CD4-positive, CD25-positive, alpha-beta regulatory T cell (primary cell): ENCODE measurements at regions not wholly inside any gene's neighbourhood (a gene's known extent, or its start where the extent isn't known, plus 50 kb on each side); places are given as distances from the start of the nearest gene placed in this dataset.

ENCODE experiments used
- ATAC-seq, 2 donors: fragments of 150-1000 bp; cut with Tn5 transposase; one replicate each; pipeline ENCODE4 v1.10.0; 2021; ENCODE audit warnings: low read depth in 2 of 2, moderate number of reproducible peaks in 2 of 2, moderate library complexity in 1 of 2
- DNase-seq, 3 donors: peaks; one replicate each; pipeline versions ENCODE4 v3.0.0 to v3.0.0-alpha.2; 2012 to 2022; ENCODE audit warnings: mixed read lengths in 1 of 3
- H3K27ac ChIP-seq: one replicate; pipeline ENCODE4 v1.7.0; 2013; ENCODE audit warnings: mild to moderate bottlenecking, low read length; ENCODE audit not compliant: insufficient read depth, poor library complexity, severe bottlenecking
- H3K27me3 ChIP-seq: one replicate; pipeline ENCODE4 v1.7.0; 2013; ENCODE audit warnings: low read length; ENCODE audit not compliant: control insufficient read depth, insufficient read depth
- H3K36me3 ChIP-seq: one replicate; pipeline ENCODE4 v1.7.0; 2013; ENCODE audit warnings: mild to moderate bottlenecking, low read length, moderate library complexity; ENCODE audit not compliant: control insufficient read depth, insufficient read depth
- H3K4me1 ChIP-seq: 2 replicates; pipeline ENCODE4 v1.7.0; 2013; ENCODE audit warnings: mild to moderate bottlenecking, low read length; ENCODE audit not compliant: insufficient read depth, control insufficient read depth, poor library complexity, severe bottlenecking
- H3K4me3 ChIP-seq: one replicate; pipeline ENCODE4 v1.7.0; 2013; ENCODE audit warnings: low read depth, mild to moderate bottlenecking, low read length, moderate library complexity
- H3K9me3 ChIP-seq, 2 experiments: 1 replicate in 1 of 2; 2 replicates in 1 of 2; pipeline ENCODE4 v1.7.0; 2013; ENCODE audit warnings: low read length in 2 of 2, mild to moderate bottlenecking in 1 of 2, moderate library complexity in 1 of 2; ENCODE audit not compliant: control insufficient read depth in 2 of 2
- H3K27ac Mint-ChIP-seq, 3 donors: one replicate each; pipeline ENCODE4 v1.8.0; 2020 to 2022; ENCODE audit warnings: mild to moderate bottlenecking in 3 of 3, mixed read lengths in 3 of 3, moderate library complexity in 2 of 3
- H3K27me3 Mint-ChIP-seq: one replicate; pipeline ENCODE4 v1.8.0; 2022; ENCODE audit warnings: mild to moderate bottlenecking, mixed read lengths
- H3K36me3 Mint-ChIP-seq: one replicate; pipeline ENCODE4 v1.8.0; 2020; ENCODE audit warnings: mixed read lengths
- H3K4me1 Mint-ChIP-seq, 4 donors: one replicate each; pipeline ENCODE4 v1.8.0; 2020 to 2022; ENCODE audit warnings: mixed read lengths in 4 of 4, mild to moderate bottlenecking in 1 of 4
- H3K4me3 Mint-ChIP-seq, 4 donors: one replicate each; pipeline ENCODE4 v1.8.0; 2020 to 2022; ENCODE audit warnings: mild to moderate bottlenecking in 4 of 4, mixed read lengths in 4 of 4, moderate library complexity in 3 of 4
- H3K9me3 Mint-ChIP-seq, 7 donors: one replicate each; pipeline ENCODE4 v1.8.0; 2020 to 2022; ENCODE audit warnings: mixed read lengths in 7 of 7, mild to moderate bottlenecking in 3 of 7, moderate library complexity in 2 of 7

- ATAC-seq (no peak), DNase-seq (peak in 1 of 3 donors; percentile 51)
- Histone ChIP-seq H3K4me1 (no peaks in the 10 kb centered on the region), H3K4me3 (no peak overlapping the region), H3K36me3 (no peaks in the 10 kb centered on the region), H3K9me3 (no peaks in the 10 kb centered on the region), H3K27me3 (no peaks in the 10 kb centered on the region), H3K27ac (no peak overlapping the region)
- peaks cover 0 to 23% (median 7%) of the 10 kb centered on the region in 7 donors for H3K9me3 Mint-ChIP-seq
- no peak overlapping the region for H3K27ac Mint-ChIP-seq
- no peak overlapping the region for H3K4me3 Mint-ChIP-seq
- peaks cover 0 to 6% (median 0%) of the 10 kb centered on the region in 4 donors for H3K4me1 Mint-ChIP-seq
- H3K27me3 Mint-ChIP-seq: no peaks in the 10 kb centered on the region
- H3K36me3 Mint-ChIP-seq: no peaks in the 10 kb centered on the region
Observed at GRCh38 chr1:186511761-186512637, 51.1 kb upstream of the PDC start.
